GM18909 (cell line): ENCODE measurements at regions not wholly inside any gene's neighbourhood (a gene's known extent, or its start where the extent isn't known, plus 50 kb on each side); places are given as distances from the start of the nearest gene placed in this dataset.

Experiments used
- ATAC-seq: cut with Tn5 transposase; IDR thresholded peaks from one replicate; pipeline ENCODE4 v1.9.1; 2021; ENCODE audit warnings: mild to moderate bottlenecking; ENCODE audit not compliant: unreplicated experiment, poor library complexity

- ATAC-seq, result no peak
Observed at GRCh38 chr18:24919181-24919797, 432.7 kb downstream of the ZNF521 start.

- peak; percentile 58 for ATAC-seq
Observed at GRCh38 chr18:24922491-24922890, 429.5 kb downstream of the ZNF521 start.

GRCh38 chr18:24923138-24923537, 428.8 kb downstream of the ZNF521 start:
- ATAC-seq, result peak; percentile 90

- ATAC-seq, result no peak
Observed at GRCh38 chr18:24924066-24924716, 427.8 kb downstream of the ZNF521 start.

- no peak for ATAC-seq
Observed at GRCh38 chr18:24926649-24927048, 425.3 kb downstream of the ZNF521 start.

- no peak for ATAC-seq
Observed at GRCh38 chr18:24928301-24928878, 423.6 kb downstream of the ZNF521 start.

GRCh38 chr18:24930478-24930877, 421.5 kb downstream of the ZNF521 start:
- no peak for ATAC-seq

GRCh38 chr18:24930971-24931370, 421.0 kb downstream of the ZNF521 start:
- no peak for ATAC-seq

GRCh38 chr18:24933345-24933744, 418.6 kb downstream of the ZNF521 start:
- ATAC-seq, result no peak

- ATAC-seq, result no peak
Observed at GRCh38 chr18:24934258-24934932, 417.6 kb downstream of the ZNF521 start.

- ATAC-seq, result no peak
Observed at GRCh38 chr18:24935008-24935407, 417.0 kb downstream of the ZNF521 start.

GRCh38 chr18:24935896-24936295, 416.1 kb downstream of the ZNF521 start:
- no peak for ATAC-seq

GRCh38 chr18:24936691-24937090, 415.3 kb downstream of the ZNF521 start:
- ATAC-seq, result no peak

GRCh38 chr18:24937639-24938275, 414.2 kb downstream of the ZNF521 start:
- no peak for ATAC-seq

- ATAC-seq, result no peak
Observed at GRCh38 chr18:24940416-24940815, 411.6 kb downstream of the ZNF521 start.

GRCh38 chr18:24941174-24941951, 410.6 kb downstream of the ZNF521 start:
- ATAC-seq, result no peak

- no peak for ATAC-seq
Observed at GRCh38 chr18:24942144-24942543, 409.8 kb downstream of the ZNF521 start.

- no peak for ATAC-seq
Observed at GRCh38 chr18:24947521-24948305, 404.3 kb downstream of the ZNF521 start.

GRCh38 chr18:24949908-24950307, 402.1 kb downstream of the ZNF521 start:
- ATAC-seq, result no peak
